ENCODE measurements at regions not wholly inside any gene's neighbourhood (a gene's known extent, or its start where the extent isn't known, plus 50 kb on each side); places are given as distances from the start of the nearest gene placed in this dataset.

DNA sequence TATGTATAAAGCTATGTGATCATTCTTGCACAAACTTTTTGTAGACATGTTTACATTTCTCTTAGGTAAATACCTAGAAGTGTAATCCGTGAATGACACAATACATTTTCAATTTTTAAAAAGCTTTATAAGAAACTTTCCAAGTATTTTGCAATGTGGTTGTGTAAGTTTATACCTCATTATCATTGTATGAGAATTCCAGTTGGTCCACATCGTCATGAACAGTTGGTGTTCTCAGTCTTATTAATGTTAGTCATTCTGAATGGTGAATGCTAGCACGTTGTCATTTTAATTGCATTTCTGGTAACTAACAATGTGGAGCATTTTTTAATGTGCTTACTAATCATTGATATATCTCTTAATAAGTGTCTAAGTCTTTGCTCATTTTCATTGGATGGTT, 116.5 kb upstream of the F13A1 start:
- TF ChIP-seq, protein P1, sequence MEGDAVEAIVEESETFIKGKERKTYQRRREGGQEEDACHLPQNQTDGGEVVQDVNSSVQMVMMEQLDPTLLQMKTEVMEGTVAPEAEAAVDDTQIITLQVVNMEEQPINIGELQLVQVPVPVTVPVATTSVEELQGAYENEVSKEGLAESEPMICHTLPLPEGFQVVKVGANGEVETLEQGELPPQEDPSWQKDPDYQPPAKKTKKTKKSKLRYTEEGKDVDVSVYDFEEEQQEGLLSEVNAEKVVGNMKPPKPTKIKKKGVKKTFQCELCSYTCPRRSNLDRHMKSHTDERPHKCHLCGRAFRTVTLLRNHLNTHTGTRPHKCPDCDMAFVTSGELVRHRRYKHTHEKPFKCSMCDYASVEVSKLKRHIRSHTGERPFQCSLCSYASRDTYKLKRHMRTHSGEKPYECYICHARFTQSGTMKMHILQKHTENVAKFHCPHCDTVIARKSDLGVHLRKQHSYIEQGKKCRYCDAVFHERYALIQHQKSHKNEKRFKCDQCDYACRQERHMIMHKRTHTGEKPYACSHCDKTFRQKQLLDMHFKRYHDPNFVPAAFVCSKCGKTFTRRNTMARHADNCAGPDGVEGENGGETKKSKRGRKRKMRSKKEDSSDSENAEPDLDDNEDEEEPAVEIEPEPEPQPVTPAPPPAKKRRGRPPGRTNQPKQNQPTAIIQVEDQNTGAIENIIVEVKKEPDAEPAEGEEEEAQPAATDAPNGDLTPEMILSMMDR (IDR thresholded peaks at IDR 0.05) = no peak
- no peak for TF ChIP-seq EZH2 (IDR thresholded peaks at IDR 0.05; ENCODE audit: borderline replicate concordance, insufficient read depth, low read depth, low read length, poor library complexity, severe bottlenecking)
